HG03460 (cell line): ENCODE measurements at regions not wholly inside any gene's neighbourhood (a gene's known extent, or its start where the extent isn't known, plus 50 kb on each side); places are given as distances from the start of the nearest gene placed in this dataset.
A peak's percentile ranks its signal among the peaks of the same experiment; 100 is the strongest.

Source experiments
- ATAC-seq: cut with Tn5 transposase; IDR thresholded peaks from one replicate; pipeline ENCODE4 v1.9.1; 2021; ENCODE audit not compliant: unreplicated experiment

- ATAC-seq, result peak; percentile 50
Observed at GRCh38 chr5:23012842-23013241, 159.7 kb upstream of the CDH12 start.

- ATAC-seq, result no peak
Observed at GRCh38 chr5:23007762-23008161, 154.6 kb upstream of the CDH12 start.

- no peak for ATAC-seq
Observed at GRCh38 chr5:23007236-23007635, 154.1 kb upstream of the CDH12 start.

- ATAC-seq, result no peak
Observed at GRCh38 chr5:23001120-23001519, 148.0 kb upstream of the CDH12 start.

GRCh38 chr5:22998774-22999173 lies 145.6 kb upstream of the CDH12 start:
- ATAC-seq, result no peak

- no peak for ATAC-seq
Observed at GRCh38 chr5:22998362-22998761, 145.2 kb upstream of the CDH12 start.

GRCh38 chr5:22988937-22989336 lies 135.8 kb upstream of the CDH12 start:
- no peak for ATAC-seq

GRCh38 chr5:22986281-22986680 lies 133.1 kb upstream of the CDH12 start:
- no peak for ATAC-seq

GRCh38 chr5:22985446-22985845 lies 132.3 kb upstream of the CDH12 start:
- no peak for ATAC-seq

GRCh38 chr5:22970956-22971618 lies 117.9 kb upstream of the CDH12 start:
- ATAC-seq, result no peak

GRCh38 chr5:22970491-22970890 lies 117.3 kb upstream of the CDH12 start:
- ATAC-seq, result no peak

GRCh38 chr5:22968386-22968785 lies 115.2 kb upstream of the CDH12 start:
- no peak for ATAC-seq

GRCh38 chr5:22965960-22966359 lies 112.8 kb upstream of the CDH12 start:
- no peak for ATAC-seq

GRCh38 chr5:22964632-22965031 lies 111.5 kb upstream of the CDH12 start:
- ATAC-seq, result no peak

- no peak for ATAC-seq
Observed at GRCh38 chr5:22958462-22959262, 105.5 kb upstream of the CDH12 start.

GRCh38 chr5:22947921-22948320 lies 94.8 kb upstream of the CDH12 start:
- ATAC-seq, result no peak

GRCh38 chr5:22938362-22938761 lies 85.2 kb upstream of the CDH12 start:
- ATAC-seq, result no peak

- ATAC-seq, result no peak
Observed at GRCh38 chr5:22928821-22929482, 75.8 kb upstream of the CDH12 start.

- no peak for ATAC-seq
Observed at GRCh38 chr5:22926574-22926973, 73.4 kb upstream of the CDH12 start.

GRCh38 chr5:22918511-22918910 lies 65.4 kb upstream of the CDH12 start:
- no peak for ATAC-seq

- ATAC-seq, result no peak
Observed at GRCh38 chr5:22916393-22916792, 63.2 kb upstream of the CDH12 start.

- ATAC-seq, result no peak
Observed at GRCh38 chr5:22911019-22911418, 57.9 kb upstream of the CDH12 start.
